ENCODE measurements at regions not wholly inside any gene's neighbourhood (a gene's known extent, or its start where the extent isn't known, plus 50 kb on each side); places are given as distances from the start of the nearest gene placed in this dataset.

DNA sequence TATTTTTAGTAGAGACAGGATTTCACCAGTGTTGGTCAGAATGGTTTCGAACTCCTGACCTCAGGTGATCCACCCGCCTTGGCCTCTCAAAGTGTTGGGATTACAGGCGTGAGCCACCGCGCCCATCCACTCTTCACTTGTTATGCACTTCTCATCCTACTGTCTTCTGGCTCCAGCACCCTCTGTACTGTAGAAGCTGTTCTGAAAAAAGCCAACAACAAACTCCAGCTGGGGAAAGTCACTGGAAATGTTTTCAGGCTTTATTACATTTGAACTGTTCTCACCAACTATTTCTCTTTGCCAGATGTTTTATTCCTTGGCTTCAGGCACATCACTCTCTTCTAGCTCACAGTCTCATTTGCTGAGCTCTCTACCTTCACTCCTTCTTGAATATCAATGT lies 122.5 kb upstream of the EGR2 start:
- TF ChIP-seq POLR2A (IDR thresholded peaks at IDR 0.05; ENCODE audit: extremely low read depth, insufficient read length) (no peak), MYC (IDR thresholded peaks at IDR 0.05; ENCODE audit: low read depth, low read length) (no peak)
- TF ChIP-seq, protein P1, sequence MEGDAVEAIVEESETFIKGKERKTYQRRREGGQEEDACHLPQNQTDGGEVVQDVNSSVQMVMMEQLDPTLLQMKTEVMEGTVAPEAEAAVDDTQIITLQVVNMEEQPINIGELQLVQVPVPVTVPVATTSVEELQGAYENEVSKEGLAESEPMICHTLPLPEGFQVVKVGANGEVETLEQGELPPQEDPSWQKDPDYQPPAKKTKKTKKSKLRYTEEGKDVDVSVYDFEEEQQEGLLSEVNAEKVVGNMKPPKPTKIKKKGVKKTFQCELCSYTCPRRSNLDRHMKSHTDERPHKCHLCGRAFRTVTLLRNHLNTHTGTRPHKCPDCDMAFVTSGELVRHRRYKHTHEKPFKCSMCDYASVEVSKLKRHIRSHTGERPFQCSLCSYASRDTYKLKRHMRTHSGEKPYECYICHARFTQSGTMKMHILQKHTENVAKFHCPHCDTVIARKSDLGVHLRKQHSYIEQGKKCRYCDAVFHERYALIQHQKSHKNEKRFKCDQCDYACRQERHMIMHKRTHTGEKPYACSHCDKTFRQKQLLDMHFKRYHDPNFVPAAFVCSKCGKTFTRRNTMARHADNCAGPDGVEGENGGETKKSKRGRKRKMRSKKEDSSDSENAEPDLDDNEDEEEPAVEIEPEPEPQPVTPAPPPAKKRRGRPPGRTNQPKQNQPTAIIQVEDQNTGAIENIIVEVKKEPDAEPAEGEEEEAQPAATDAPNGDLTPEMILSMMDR (IDR thresholded peaks at IDR 0.05; ENCODE audit: low read depth, low read length): no peak
- TF ChIP-seq, protein P2, sequence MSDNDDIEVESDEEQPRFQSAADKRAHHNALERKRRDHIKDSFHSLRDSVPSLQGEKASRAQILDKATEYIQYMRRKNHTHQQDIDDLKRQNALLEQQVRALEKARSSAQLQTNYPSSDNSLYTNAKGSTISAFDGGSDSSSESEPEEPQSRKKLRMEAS (IDR thresholded peaks at IDR 0.05; ENCODE audit: low read depth, low read length): no peak

Measured in NB4 (cell line).